ENCODE measurements at regions not wholly inside any gene's neighbourhood (a gene's known extent, or its start where the extent isn't known, plus 50 kb on each side); places are given as distances from the start of the nearest gene placed in this dataset.

- DNase-seq (ENCODE audit: low read depth): no peak
Measured at GRCh38 chr21:17979763-17980162, 160.6 kb upstream of the C21orf91 start.

DNA sequence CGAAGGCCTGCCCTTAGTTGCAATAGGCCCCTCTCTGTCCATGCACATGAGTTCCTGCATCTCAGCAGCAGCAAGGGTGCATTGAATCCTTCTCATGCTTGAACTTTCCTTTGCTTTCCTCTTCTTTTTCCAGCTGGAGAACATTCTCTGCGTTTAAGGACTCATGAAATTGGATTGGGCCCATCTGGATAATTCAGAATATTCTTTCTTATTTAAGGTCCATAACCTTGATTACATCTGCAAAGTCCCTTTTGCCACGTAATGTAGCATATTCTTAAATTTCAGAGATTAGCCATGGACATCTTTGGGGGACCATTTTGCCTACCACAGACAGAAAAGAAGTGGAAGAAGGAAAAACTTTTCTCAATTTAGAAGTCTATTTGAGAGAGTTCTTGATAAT, 159.7 kb upstream of the C21orf91 start:
- DNase-seq (ENCODE audit: low read depth): no peak

DNA sequence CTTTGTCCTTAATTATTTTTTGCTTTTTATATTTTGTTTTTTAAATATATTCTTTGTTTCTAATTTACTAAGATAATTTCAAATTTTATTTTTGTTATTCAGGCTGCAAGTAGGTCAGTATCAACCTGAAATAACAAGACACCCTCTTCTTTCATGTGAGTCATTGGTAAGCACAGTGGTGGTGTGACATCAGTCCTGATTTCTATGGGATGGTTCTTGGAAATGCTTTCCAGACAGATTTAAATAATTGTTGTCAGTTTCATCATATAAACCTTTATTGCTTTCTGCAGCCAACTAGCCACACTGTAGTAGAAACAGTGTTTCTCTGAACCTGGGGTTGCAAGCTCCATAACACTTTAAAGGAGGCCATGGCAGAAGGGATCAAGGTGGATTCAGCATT, 157.5 kb upstream of the C21orf91 start:
- DNase-seq (ENCODE audit: low read depth): no peak

GRCh38 chr21:17976139-17976538, 157.0 kb upstream of the C21orf91 start:
- DNase-seq (ENCODE audit: low read depth): no peak

DNA sequence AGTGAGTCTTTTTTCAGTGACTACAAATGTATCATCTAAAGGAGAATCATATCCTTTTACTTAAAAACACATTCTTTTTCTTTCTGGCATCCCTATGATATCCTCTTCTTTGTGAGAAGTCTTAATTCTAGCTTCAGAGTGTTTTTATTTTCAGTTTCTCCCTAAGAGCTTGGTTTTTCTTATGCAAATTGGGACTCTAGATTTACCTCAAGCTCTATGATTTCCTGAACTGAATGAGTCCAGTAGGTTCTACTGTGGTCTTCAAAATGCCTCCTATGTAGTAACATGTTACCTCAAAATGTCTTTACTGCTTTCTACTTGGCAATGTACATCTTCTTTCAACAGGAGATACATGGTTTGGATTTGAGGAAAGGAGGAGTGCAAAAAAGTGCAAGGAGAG, 148.2 kb upstream of the C21orf91 start:
- DNase-seq (ENCODE audit: low read depth): no peak

GRCh38 chr21:17964716-17965115, 145.6 kb upstream of the C21orf91 start:
- DNase-seq (ENCODE audit: low read depth): no peak

GRCh38 chr21:17964199-17964598, 145.0 kb upstream of the C21orf91 start:
- no peak for DNase-seq (ENCODE audit: low read depth)

GRCh38 chr21:17950591-17950990, 131.4 kb upstream of the C21orf91 start:
- no peak for DNase-seq (ENCODE audit: low read depth)

DNA sequence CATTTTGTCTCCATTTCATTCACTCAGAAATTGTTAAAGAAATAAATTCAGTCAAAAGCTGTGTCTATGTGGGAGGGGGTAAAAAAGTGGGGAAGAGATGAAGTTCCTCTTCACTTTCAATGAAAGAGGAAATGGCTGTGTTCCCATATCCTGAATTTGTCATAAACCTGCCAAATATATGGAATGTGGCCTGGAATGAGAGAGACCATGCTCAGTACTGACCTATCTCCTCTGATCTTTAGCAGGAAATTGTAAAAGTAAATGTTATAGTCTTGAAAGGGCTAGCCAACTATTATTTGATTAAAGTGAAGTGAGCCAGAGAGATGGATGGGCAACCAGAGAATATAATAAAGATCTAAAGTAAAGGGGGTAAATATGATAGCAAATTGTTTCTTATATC, 130.3 kb upstream of the C21orf91 start:
- no peak for DNase-seq (ENCODE audit: low read depth)

DNA sequence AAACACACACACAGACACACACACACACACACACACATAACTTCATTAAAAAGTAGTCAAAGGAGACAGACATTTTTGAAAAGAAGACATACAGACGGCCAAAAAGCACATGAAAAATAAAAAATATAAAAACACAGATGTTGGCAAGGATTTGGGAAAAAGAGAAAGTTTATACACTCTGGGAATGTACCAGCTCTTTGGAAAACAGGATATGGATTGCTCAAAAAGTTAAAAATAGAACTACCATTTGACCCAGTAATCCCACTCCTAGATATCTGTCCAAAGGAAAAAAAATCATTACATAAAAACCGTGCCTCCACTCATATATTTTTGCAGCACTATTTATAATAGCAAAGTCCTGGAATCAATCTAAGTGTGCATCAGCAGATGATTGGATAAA, 128.4 kb upstream of the C21orf91 start:
- no peak for DNase-seq (ENCODE audit: low read depth)

GRCh38 chr21:17931080-17931479, 111.9 kb upstream of the C21orf91 start:
- no peak for DNase-seq (ENCODE audit: low read depth)

- DNase-seq (ENCODE audit: low read depth): no peak
Measured at GRCh38 chr21:17930093-17930492, 110.9 kb upstream of the C21orf91 start.

- DNase-seq (ENCODE audit: low read depth): no peak
Measured at GRCh38 chr21:17929510-17929909, 110.4 kb upstream of the C21orf91 start.

DNA sequence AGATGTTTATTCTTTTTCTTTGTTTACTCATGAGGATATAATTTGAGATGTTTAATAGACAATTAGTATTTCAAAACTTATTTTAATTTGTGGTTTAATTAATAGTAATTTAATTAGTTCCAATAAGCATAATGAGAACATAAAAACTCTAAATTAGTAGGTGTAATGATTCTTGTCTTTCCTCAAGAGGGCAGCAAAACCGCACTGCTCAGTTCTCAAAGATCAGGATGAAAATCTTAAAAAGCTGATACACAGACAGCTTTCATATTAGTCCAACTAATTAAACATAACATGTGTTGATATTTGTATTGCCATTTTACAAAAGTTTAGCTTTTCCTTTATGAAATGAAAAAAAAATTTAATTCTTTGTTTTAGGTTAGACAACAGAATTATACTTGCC, 106.7 kb upstream of the C21orf91 start:
- peak; percentile 31 for DNase-seq (ENCODE audit: low read depth)

GRCh38 chr21:17925000-17925610, 105.9 kb upstream of the C21orf91 start:
- peak; percentile 46 for DNase-seq (ENCODE audit: low read depth)

- DNase-seq (ENCODE audit: low read depth): peak; percentile 62
Measured at GRCh38 chr21:17921579-17922530, 102.7 kb upstream of the C21orf91 start.

DNA sequence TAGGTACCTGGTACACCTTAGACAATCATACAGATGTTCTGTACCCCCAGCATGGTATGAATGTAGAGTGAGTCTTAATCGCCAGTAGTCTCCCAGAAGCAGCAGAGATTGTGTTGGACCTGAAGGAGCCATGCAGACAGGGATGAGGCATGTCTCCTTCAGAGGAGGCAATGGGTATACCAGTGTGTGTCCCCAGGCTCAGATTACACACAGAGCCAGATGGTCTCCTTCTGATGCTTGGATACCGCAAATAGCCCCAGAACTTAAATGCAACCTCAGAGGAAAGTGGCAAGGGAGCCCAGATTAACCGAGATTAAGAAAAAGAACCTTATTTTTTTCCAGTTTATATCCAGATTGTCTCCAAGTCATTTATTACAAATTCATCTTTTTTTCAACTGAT, 96.8 kb upstream of the C21orf91 start:
- no peak for DNase-seq (ENCODE audit: low read depth)

- peak; percentile 14 for DNase-seq (ENCODE audit: low read depth)
Measured at GRCh38 chr21:17911628-17912027, 92.5 kb upstream of the C21orf91 start.

DNA sequence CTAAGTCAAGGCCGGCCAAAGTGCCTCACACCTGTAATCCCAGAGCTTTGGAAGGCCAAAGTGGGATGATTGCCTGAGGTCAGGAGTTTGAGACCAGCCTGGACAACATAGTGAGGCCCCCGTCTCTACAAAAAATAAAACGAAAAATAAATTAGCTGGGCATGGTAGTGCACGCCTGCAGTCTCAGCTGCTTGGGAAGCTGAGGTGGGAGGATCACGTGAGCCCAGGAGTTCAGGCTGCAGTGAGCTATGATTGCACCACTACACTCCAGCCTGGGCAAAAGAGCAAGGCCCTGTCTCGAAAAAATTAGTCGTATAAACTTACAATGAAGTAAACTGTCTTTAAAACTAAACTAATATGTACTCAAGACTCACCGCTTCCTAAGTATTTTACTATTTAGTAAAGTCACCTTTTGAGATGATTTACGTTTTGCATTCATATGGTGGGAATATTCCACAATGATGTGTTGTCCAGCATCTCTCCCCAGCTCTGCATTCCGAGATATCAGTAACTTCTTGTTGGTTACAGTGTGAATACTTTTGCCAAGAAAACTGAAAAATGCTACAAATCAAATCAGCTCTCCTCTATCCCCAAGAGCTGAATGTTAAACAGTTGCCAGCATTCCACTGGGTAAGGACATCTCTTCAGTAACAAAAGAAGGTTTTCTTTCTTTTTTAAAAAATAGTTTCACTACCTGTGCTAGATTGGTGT, 84.9 kb upstream of the C21orf91 start:
- no peak for DNase-seq (ENCODE audit: low read depth)

DNA sequence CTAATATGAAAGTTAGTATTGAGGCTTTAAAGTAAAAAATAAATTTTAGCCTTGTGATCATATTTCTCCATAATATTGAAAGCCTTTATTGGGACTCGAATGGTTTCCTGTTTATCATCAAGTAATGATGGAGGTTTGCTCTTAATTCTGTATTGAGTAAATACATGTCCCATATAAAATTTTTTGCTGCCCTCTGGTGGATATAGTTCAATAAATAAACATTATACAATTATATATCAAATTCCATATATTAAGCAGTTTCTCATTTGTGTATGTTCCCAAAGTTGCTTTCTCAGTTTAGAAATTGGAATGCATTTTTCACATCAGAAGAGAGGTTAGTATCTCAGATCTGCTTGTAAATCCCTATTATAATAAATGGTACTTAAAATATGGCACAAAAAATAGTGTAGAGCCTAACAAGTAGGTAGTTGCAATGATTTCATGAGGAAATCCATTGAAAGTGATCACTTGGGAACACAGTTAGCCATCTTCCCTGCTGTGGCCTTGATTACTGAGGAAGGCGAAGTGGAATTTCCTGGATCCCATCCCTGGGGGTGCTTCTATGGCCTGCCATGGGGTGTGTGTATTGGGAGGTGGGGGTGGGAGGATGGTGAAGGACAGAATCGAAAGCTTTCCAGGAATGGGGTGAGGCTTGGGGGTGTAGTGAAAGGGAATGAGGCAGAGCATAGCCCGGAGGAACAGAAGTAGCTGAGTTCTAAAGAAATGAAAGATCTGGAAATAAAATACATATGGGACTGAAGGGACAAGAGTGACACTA, 84.1 kb upstream of the C21orf91 start:
- DNase-seq (ENCODE audit: low read depth): peak; percentile 40

DNA sequence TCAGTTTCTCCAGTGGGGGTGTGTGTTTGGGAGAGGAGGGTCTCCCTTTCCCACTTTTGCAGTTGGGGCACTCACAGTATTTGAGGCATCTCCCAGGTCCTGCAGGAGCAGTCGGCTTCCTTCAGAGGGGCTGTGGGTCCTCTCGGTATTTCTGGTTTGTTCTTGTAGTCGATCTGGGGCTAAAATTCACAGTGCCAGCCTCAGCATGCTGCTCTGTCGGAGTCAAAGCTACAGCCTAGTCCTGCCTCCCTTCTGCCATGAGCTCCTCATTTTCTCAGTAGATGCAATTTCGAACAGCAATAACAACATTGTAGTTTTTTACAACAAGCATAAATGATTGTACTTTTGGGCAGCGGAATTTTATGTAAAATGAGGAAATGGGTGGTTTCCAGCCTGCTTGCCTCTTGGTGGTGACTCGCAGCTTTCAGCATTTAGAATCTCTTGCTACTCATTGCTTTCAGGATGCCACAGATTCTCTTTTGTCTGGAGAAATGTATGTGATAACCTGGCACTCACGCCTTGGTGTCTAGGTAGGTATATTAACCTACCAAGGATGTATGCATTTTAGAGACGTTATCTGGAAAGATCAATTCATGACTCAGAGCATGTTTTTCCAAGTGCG, 82.4 kb upstream of the C21orf91 start:
- DNase-seq (ENCODE audit: low read depth): peak; percentile 6

- no peak for DNase-seq (ENCODE audit: low read depth)
Measured at GRCh38 chr21:17900990-17901385, 81.8 kb upstream of the C21orf91 start.

All from iris pigment epithelial cell (primary cell).